ENCODE measurements at regions not wholly inside any gene's neighbourhood (a gene's known extent, or its start where the extent isn't known, plus 50 kb on each side); places are given as distances from the start of the nearest gene placed in this dataset.

DNA sequence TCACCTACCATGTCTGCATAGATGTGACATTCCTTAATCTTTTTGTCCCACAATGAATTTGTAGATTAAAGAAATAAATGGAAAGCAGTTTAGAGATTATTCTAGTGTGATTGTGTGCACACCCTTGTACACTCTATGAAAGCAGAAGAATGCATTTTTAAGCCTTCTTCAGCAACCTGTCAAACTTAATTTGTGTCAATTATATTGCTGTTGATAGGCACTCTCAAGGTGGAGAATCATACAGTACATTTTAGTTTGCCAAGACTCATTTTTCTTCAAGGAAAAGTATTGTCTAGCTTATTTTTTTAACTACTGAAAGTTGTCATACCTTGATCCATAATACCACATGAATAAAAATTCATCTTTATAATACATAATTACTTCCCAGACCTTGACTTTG, 1898.9 kb downstream of the OLFM4 start:
- H3K27ac ChIP-seq (ENCODE audit: low read depth, low read length): no peak overlapping the region
- H3K9me3 ChIP-seq (ENCODE audit: control insufficient read depth in 1 of 2, low read length in 2 of 2): no peaks in the 10 kb centered on the region
- H3K36me3 ChIP-seq (ENCODE audit: insufficient read depth, low read length): no peaks in the 10 kb centered on the region
- Mint-ChIP-seq H3K27me3 (no peaks in the 10 kb centered on the region), H3K4me1 (no peaks in the 10 kb centered on the region), H3K4me3 (no peak overlapping the region), H3K36me3 (no peaks in the 10 kb centered on the region), H3K27ac (no peak overlapping the region), H3K9me3 (peaks cover 0 to 18% (median 11%) of the 10 kb centered on the region in 8 donors)
- no peak overlapping the region for H3K4me3 ChIP-seq (ENCODE audit: low read length in 2 of 2)
- ChIA-PET POLR2A (ENCODE audit: partially characterized antibody) (no interaction called here), CTCF (ENCODE audit: partially characterized antibody) (no interaction called here)
- intact Hi-C loops (cut with micrococcal nuclease): no loop called here
- no peaks in the 10 kb centered on the region for H3K27me3 ChIP-seq (ENCODE audit: insufficient read depth, low read length)
- H3K4me1 ChIP-seq (ENCODE audit: insufficient read depth, low read length): no peaks in the 10 kb centered on the region
- no peak for DNase-seq

DNA sequence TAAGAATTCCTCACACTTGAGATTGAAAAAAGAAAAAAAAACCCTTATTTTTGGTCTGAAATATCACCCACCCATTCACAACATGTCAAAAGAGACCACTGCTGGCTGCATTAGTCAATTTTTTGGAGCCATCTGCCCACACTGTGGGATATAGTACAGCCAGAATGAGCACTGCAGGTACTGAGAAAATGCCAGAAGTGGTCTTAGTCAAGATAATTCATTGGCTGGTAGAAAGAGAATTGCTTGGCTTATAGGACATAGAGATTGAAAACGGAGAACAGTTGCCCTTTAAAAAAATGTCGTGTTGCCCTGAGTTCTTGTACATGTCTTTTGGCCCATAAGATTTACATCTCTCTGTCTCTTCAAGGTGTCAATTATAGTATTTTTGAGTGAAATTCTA, 1899.5 kb downstream of the OLFM4 start:
- H3K36me3 ChIP-seq (ENCODE audit: insufficient read depth, low read length): no peaks in the 10 kb centered on the region
- peaks cover 0 to 18% (median 11%) of the 10 kb centered on the region in 8 donors for H3K9me3 Mint-ChIP-seq
- H3K36me3 Mint-ChIP-seq: no peaks in the 10 kb centered on the region
- H3K4me3 ChIP-seq (ENCODE audit: low read length in 2 of 2): no peak overlapping the region
- intact Hi-C loops (cut with micrococcal nuclease): no loop called here
- ChIA-PET CTCF (ENCODE audit: partially characterized antibody) (no interaction called here), POLR2A (ENCODE audit: partially characterized antibody) (no interaction called here)
- H3K27me3 Mint-ChIP-seq: no peaks in the 10 kb centered on the region
- no peak overlapping the region for H3K27ac ChIP-seq (ENCODE audit: low read depth, low read length)
- H3K4me3 Mint-ChIP-seq: no peak overlapping the region
- H3K27me3 ChIP-seq (ENCODE audit: insufficient read depth, low read length): no peaks in the 10 kb centered on the region
- DNase-seq: no peak
- H3K4me1 Mint-ChIP-seq: no peaks in the 10 kb centered on the region
- no peak overlapping the region for H3K27ac Mint-ChIP-seq
- no peaks in the 10 kb centered on the region for H3K4me1 ChIP-seq (ENCODE audit: insufficient read depth, low read length)
- no peaks in the 10 kb centered on the region for H3K9me3 ChIP-seq (ENCODE audit: control insufficient read depth in 1 of 2, low read length in 2 of 2)

DNA sequence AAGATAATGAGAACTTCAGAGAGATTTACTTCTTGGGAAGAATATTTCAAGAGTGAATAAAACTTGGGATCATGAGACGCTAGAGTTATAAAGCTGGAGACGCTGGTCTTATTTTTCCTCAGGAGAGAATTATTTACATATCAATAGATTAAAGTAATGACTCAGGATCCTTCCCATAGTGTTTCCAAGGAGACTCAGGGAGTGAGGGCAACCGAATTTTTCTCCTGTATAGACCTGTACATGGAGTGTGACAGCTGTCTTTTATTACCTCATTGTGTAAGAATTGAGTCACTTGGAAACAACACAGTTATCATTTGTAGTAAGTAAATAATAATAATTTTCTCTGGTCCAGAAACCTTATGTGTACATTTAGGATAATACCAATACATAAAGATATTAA, 1905.5 kb downstream of the OLFM4 start:
- H3K27ac Mint-ChIP-seq: no peak overlapping the region
- no peak for DNase-seq
- H3K27me3 Mint-ChIP-seq: no peaks in the 10 kb centered on the region
- intact Hi-C loops (cut with micrococcal nuclease): no loop called here
- Histone ChIP-seq H3K9me3 (ENCODE audit: control insufficient read depth in 1 of 2, low read length in 2 of 2) (no peaks in the 10 kb centered on the region), H3K4me1 (ENCODE audit: insufficient read depth, low read length) (no peaks in the 10 kb centered on the region), H3K4me3 (ENCODE audit: low read length in 2 of 2) (no peak overlapping the region), H3K27me3 (ENCODE audit: insufficient read depth, low read length) (no peaks in the 10 kb centered on the region), H3K36me3 (ENCODE audit: insufficient read depth, low read length) (no peaks in the 10 kb centered on the region), H3K27ac (ENCODE audit: low read depth, low read length) (no peak overlapping the region)
- POLR2A ChIA-PET (ENCODE audit: partially characterized antibody): no interaction called here
- no peaks in the 10 kb centered on the region for H3K36me3 Mint-ChIP-seq
- CTCF ChIA-PET (ENCODE audit: partially characterized antibody): no interaction called here
- H3K4me1 Mint-ChIP-seq: no peaks in the 10 kb centered on the region
- H3K9me3 Mint-ChIP-seq: peaks cover 2 to 17% (median 8%) of the 10 kb centered on the region in 8 donors
- H3K4me3 Mint-ChIP-seq: no peak overlapping the region

DNA sequence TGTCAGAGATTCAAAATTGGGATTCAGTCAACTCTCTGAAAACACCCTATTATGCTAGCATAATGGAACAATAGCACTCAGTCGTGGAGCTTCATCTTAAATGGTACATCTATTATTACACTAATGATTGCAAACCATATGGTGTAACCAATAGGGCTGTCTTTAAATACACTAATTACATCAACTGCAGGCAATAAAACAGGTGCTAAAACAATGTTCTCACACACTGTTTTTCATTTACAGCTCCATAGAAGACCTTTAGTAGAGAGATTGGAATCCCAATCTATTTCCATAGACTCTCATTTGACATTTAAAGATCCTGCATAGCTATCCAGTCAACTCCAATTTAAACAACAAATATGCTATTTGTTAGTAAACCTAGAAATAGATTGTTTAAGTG, 1917.4 kb downstream of the OLFM4 start:
- peaks cover 0 to 18% (median 10%) of the 10 kb centered on the region in 8 donors for H3K9me3 Mint-ChIP-seq
- H3K27ac Mint-ChIP-seq: no peak overlapping the region
- no peaks in the 10 kb centered on the region for H3K36me3 Mint-ChIP-seq
- no peak overlapping the region for H3K4me3 Mint-ChIP-seq
- Histone ChIP-seq H3K9me3 (ENCODE audit: control insufficient read depth in 1 of 2, low read length in 2 of 2) (no peaks in the 10 kb centered on the region), H3K27ac (ENCODE audit: low read depth, low read length) (no peak overlapping the region), H3K4me1 (ENCODE audit: insufficient read depth, low read length) (no peaks in the 10 kb centered on the region), H3K27me3 (ENCODE audit: insufficient read depth, low read length) (no peaks in the 10 kb centered on the region), H3K4me3 (ENCODE audit: low read length in 2 of 2) (no peak overlapping the region), H3K36me3 (ENCODE audit: insufficient read depth, low read length) (no peaks in the 10 kb centered on the region)
- intact Hi-C loops (cut with micrococcal nuclease): no loop called here
- POLR2A ChIA-PET (ENCODE audit: partially characterized antibody): no interaction called here
- H3K27me3 Mint-ChIP-seq: no peaks in the 10 kb centered on the region
- DNase-seq: no peak
- CTCF ChIA-PET (ENCODE audit: partially characterized antibody): no interaction called here
- no peaks in the 10 kb centered on the region for H3K4me1 Mint-ChIP-seq

DNA sequence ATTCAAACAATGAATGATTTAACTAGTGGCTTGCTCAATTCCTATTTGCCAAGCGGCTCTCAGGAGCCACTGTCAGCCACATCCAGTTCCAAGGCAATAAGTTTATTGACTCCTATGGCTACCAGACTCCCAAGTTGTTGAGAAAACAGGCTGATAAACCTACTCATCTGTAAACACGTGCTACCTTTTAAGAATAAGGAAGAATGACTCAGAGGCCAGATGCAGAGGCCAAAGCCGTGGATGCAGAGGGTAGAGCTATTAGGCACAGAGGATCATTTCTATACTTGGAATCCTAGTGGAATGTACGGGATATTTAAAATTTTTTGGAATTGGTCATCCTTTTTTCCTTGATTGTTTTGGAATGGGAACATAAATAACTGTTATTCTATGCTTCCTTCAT, 1921.1 kb downstream of the OLFM4 start:
- H3K4me1 Mint-ChIP-seq: no peaks in the 10 kb centered on the region
- intact Hi-C loops (cut with micrococcal nuclease): no loop called here
- H3K4me3 ChIP-seq (ENCODE audit: low read length in 2 of 2): no peak overlapping the region
- no peaks in the 10 kb centered on the region for H3K36me3 ChIP-seq (ENCODE audit: insufficient read depth, low read length)
- peaks cover 0 to 11% (median 8%) of the 10 kb centered on the region in 8 donors for H3K9me3 Mint-ChIP-seq
- no peaks in the 10 kb centered on the region for H3K9me3 ChIP-seq (ENCODE audit: control insufficient read depth in 1 of 2, low read length in 2 of 2)
- H3K27me3 ChIP-seq (ENCODE audit: insufficient read depth, low read length): no peaks in the 10 kb centered on the region
- H3K36me3 Mint-ChIP-seq: no peaks in the 10 kb centered on the region
- ChIA-PET CTCF (ENCODE audit: partially characterized antibody) (no interaction called here), POLR2A (ENCODE audit: partially characterized antibody) (no interaction called here)
- H3K27me3 Mint-ChIP-seq: no peaks in the 10 kb centered on the region
- DNase-seq: no peak
- no peak overlapping the region for H3K27ac Mint-ChIP-seq
- H3K4me3 Mint-ChIP-seq: no peak overlapping the region
- H3K27ac ChIP-seq (ENCODE audit: low read depth, low read length): no peak overlapping the region
- no peaks in the 10 kb centered on the region for H3K4me1 ChIP-seq (ENCODE audit: insufficient read depth, low read length)

GRCh38 chr13:54950546-54950945, 1921.9 kb downstream of the OLFM4 start:
- Mint-ChIP-seq H3K4me1 (no peaks in the 10 kb centered on the region), H3K27ac (no peak overlapping the region), H3K36me3 (no peaks in the 10 kb centered on the region), H3K4me3 (no peak overlapping the region), H3K27me3 (no peaks in the 10 kb centered on the region), H3K9me3 (peaks cover 0 to 11% (median 7%) of the 10 kb centered on the region in 8 donors)
- no peak for DNase-seq
- CTCF ChIA-PET (ENCODE audit: partially characterized antibody): no interaction called here
- Histone ChIP-seq H3K9me3 (ENCODE audit: control insufficient read depth in 1 of 2, low read length in 2 of 2) (no peaks in the 10 kb centered on the region), H3K36me3 (ENCODE audit: insufficient read depth, low read length) (no peaks in the 10 kb centered on the region), H3K27ac (ENCODE audit: low read depth, low read length) (no peak overlapping the region), H3K27me3 (ENCODE audit: insufficient read depth, low read length) (no peaks in the 10 kb centered on the region), H3K4me1 (ENCODE audit: insufficient read depth, low read length) (no peaks in the 10 kb centered on the region), H3K4me3 (ENCODE audit: low read length in 2 of 2) (no peak overlapping the region)
- intact Hi-C loops (cut with micrococcal nuclease): no loop called here
- POLR2A ChIA-PET (ENCODE audit: partially characterized antibody): no interaction called here

GRCh38 chr13:54953786-54954185, 1925.2 kb downstream of the OLFM4 start:
- Mint-ChIP-seq H3K27ac (no peak overlapping the region), H3K9me3 (peaks cover 0 to 13% (median 6%) of the 10 kb centered on the region in 8 donors), H3K4me3 (no peak overlapping the region), H3K4me1 (no peaks in the 10 kb centered on the region), H3K27me3 (no peaks in the 10 kb centered on the region), H3K36me3 (no peaks in the 10 kb centered on the region)
- Histone ChIP-seq H3K27ac (ENCODE audit: low read depth, low read length) (no peak overlapping the region), H3K9me3 (ENCODE audit: control insufficient read depth in 1 of 2, low read length in 2 of 2) (no peaks in the 10 kb centered on the region), H3K4me3 (ENCODE audit: low read length in 2 of 2) (no peak overlapping the region), H3K36me3 (ENCODE audit: insufficient read depth, low read length) (no peaks in the 10 kb centered on the region), H3K27me3 (ENCODE audit: insufficient read depth, low read length) (no peaks in the 10 kb centered on the region), H3K4me1 (ENCODE audit: insufficient read depth, low read length) (no peaks in the 10 kb centered on the region)
- ChIA-PET CTCF (ENCODE audit: partially characterized antibody) (no interaction called here), POLR2A (ENCODE audit: partially characterized antibody) (no interaction called here)
- intact Hi-C loops (cut with micrococcal nuclease): no loop called here
- DNase-seq: no peak

DNA sequence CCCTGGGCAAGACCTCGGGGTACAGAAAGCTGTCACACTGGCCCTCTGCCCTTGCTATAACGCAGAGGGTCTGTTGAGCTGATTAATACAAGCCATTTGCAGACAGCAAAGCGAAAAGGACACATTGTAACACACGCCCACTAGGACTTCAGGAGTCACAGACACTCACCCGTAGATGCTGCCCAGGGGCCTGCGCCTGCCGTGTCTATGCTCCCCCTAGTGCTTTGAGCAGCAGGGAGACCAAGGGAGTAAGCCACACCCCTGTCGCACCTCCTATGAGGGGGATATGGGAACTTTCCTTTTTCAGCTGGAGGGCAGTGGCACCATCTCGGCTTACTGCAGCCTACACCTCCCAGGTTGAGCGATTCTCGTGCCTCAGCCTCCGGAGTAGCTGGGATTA, 1930.2 kb downstream of the OLFM4 start:
- intact Hi-C loops (cut with micrococcal nuclease): no loop called here
- no peaks in the 10 kb centered on the region for H3K36me3 ChIP-seq (ENCODE audit: insufficient read depth, low read length)
- H3K36me3 Mint-ChIP-seq: no peaks in the 10 kb centered on the region
- no peak overlapping the region for H3K4me3 ChIP-seq (ENCODE audit: low read length in 2 of 2)
- H3K4me1 Mint-ChIP-seq: no peaks in the 10 kb centered on the region
- H3K27me3 ChIP-seq (ENCODE audit: insufficient read depth, low read length): no peaks in the 10 kb centered on the region
- H3K9me3 ChIP-seq (ENCODE audit: control insufficient read depth in 1 of 2, low read length in 2 of 2): no peaks in the 10 kb centered on the region
- H3K27ac Mint-ChIP-seq: no peak overlapping the region
- H3K4me3 Mint-ChIP-seq: no peak overlapping the region
- no peak overlapping the region for H3K27ac ChIP-seq (ENCODE audit: low read depth, low read length)
- H3K9me3 Mint-ChIP-seq: peaks cover 0 to 33% (median 18%) of the 10 kb centered on the region in 8 donors
- no peak for DNase-seq
- H3K4me1 ChIP-seq (ENCODE audit: insufficient read depth, low read length): no peaks in the 10 kb centered on the region
- ChIA-PET POLR2A (ENCODE audit: partially characterized antibody) (no interaction called here), CTCF (ENCODE audit: partially characterized antibody) (no interaction called here)
- no peaks in the 10 kb centered on the region for H3K27me3 Mint-ChIP-seq
